B cell (primary cell): ENCODE measurements at regions not wholly inside any gene's neighbourhood (a gene's known extent, or its start where the extent isn't known, plus 50 kb on each side); places are given as distances from the start of the nearest gene placed in this dataset.

ENCODE experiments used
- ATAC-seq: fragments of 200-7000 bp; cut with Tn5 transposase; one replicate; pipeline ENCODE4 v1.10.0; 2021; ENCODE audit warnings: low read depth, mild to moderate bottlenecking, moderate number of reproducible peaks, moderate library complexity
- CTCF ChIA-PET: fragments of 350-600 bp; sonication (Branson Sonifier 250); formaldehyde crosslinking; loops from one replicate; lab custom pipeline; 2021; ENCODE audit warnings: antibody characterized with exemption, inconsistent platforms; lab: Charles Lee
- POLR2A ChIA-PET: fragments of 350-600 bp; sonication (Branson Sonifier 250); formaldehyde crosslinking; loops from one replicate; lab custom pipeline; 2021; ENCODE audit warnings: antibody characterized with exemption; lab: Charles Lee
- DNase-seq: peaks from one replicate; pipeline ENCODE4 v3.0.0; 2013
- H2AFZ ChIP-seq: 2 replicates; pipeline ENCODE4 v1.6.1; 2012; ENCODE audit warnings: mild to moderate bottlenecking, low read depth, low read length; ENCODE audit not compliant: insufficient read depth, poor library complexity, severe bottlenecking
- H3K27ac ChIP-seq, 2 donors: 1 replicate in 1 of 2; 2 replicates in 1 of 2; pipeline ENCODE4 v1.5.1; 2012 to 2013; ENCODE audit warnings: low read length in 2 of 2, mild to moderate bottlenecking in 2 of 2, moderate library complexity in 1 of 2
- H3K27me3 ChIP-seq, 4 experiments: fragments of 200-600 bp in 1 of 4; sonication (generic) in 1 of 4; replicated peaks in 1 of 4; 1 replicate in 2 of 4; 2 replicates in 2 of 4; pipeline versions ENCODE4 v1.6.1 to v1.7.0; 2013 to 2016; ENCODE audit warnings: low read length in 3 of 4, mild to moderate bottlenecking in 2 of 4, mixed read lengths in 1 of 4, moderate library complexity in 1 of 4; ENCODE audit not compliant: insufficient read depth in 4 of 4, control insufficient read depth in 3 of 4; ENCODE audit errors: control extremely low read depth in 1 of 4
- H3K36me3 ChIP-seq, 2 experiments: replicated peaks in 1 of 2; 1 replicate in 1 of 2; 2 replicates in 1 of 2; pipeline versions ENCODE4 v1.6.1 to v1.7.1; 2013; ENCODE audit warnings: low read length in 1 of 2; ENCODE audit not compliant: insufficient read depth in 2 of 2, control insufficient read depth in 1 of 2; ENCODE audit errors: control extremely low read depth in 1 of 2, extremely low read depth in 1 of 2
- H3K4me1 ChIP-seq, 2 donors: fragments of 200-600 bp in 1 of 2; sonication (generic) in 1 of 2; 1 replicate in 1 of 2; 2 replicates in 1 of 2; pipeline versions ENCODE4 v1.5.1 to v1.6.1; 2013 to 2017; ENCODE audit warnings: low read length in 2 of 2; ENCODE audit not compliant: control insufficient read depth in 2 of 2, insufficient read depth in 2 of 2
- H3K4me2 ChIP-seq: replicated peaks from 2 replicates; pipeline ENCODE3; 2012; ENCODE audit warnings: mild to moderate bottlenecking, low read depth, low read length; ENCODE audit not compliant: poor library complexity, severe bottlenecking
- H3K4me3 ChIP-seq, 5 experiments: fragments of 200-600 bp in 1 of 5; sonication (generic) in 1 of 5; 1 replicate in 3 of 5; 2 replicates in 2 of 5; pipeline versions ENCODE4 v1.5.1 to v1.7.0; 2011 to 2016; ENCODE audit warnings: low read length in 4 of 5, mild to moderate bottlenecking in 4 of 5, low read depth in 2 of 5, control low read depth in 1 of 5, moderate library complexity in 1 of 5; ENCODE audit not compliant: insufficient read depth in 1 of 5; ENCODE audit errors: control extremely low read depth in 1 of 5, extremely low read depth in 1 of 5
- H3K79me2 ChIP-seq: fragments of 200-600 bp; sonication (generic); one replicate; pipeline ENCODE4 v1.6.0; 2016; ENCODE audit warnings: low read length; ENCODE audit not compliant: control insufficient read depth, insufficient read depth
- H3K9ac ChIP-seq: fragments of 200-600 bp; sonication (generic); 2 replicates; pipeline ENCODE4 v1.6.1; 2017; ENCODE audit warnings: mild to moderate bottlenecking, low read length, moderate library complexity
- H3K9me3 ChIP-seq, 3 donors: one replicate each; pipeline versions ENCODE4 v1.6.1 to v1.7.1; 2013; ENCODE audit warnings: low read length in 2 of 3; ENCODE audit not compliant: control insufficient read depth in 2 of 3, insufficient read depth in 1 of 3; ENCODE audit errors: control extremely low read depth in 1 of 3
- H4K20me1 ChIP-seq: 2 replicates; pipeline ENCODE4 v1.6.0; 2012; ENCODE audit warnings: mild to moderate bottlenecking, low read length; ENCODE audit not compliant: insufficient read depth, control insufficient read depth, poor library complexity, severe bottlenecking
- H3K27ac Mint-ChIP-seq: one replicate; pipeline ENCODE4 v1.8.0; 2021; ENCODE audit warnings: mixed read lengths
- H3K27me3 Mint-ChIP-seq: one replicate; pipeline ENCODE4 v1.8.0; 2021; ENCODE audit warnings: mixed read lengths
- H3K4me1 Mint-ChIP-seq: one replicate; pipeline ENCODE4 v1.8.0; 2021; ENCODE audit warnings: mixed read lengths
- H3K4me3 Mint-ChIP-seq: one replicate; pipeline ENCODE4 v1.8.0; 2021; ENCODE audit warnings: mixed read lengths
- H3K9me3 Mint-ChIP-seq: one replicate; pipeline ENCODE4 v1.8.0; 2022; ENCODE audit warnings: mixed read lengths; ENCODE audit not compliant: insufficient read depth
- CTCF ChIP-seq: fragments of 200-600 bp; IDR thresholded peaks from one replicate; pipeline ENCODE4 v1.8.0; 2022; ENCODE audit warnings: antibody characterized with exemption, mild to moderate bottlenecking
- EZH2 ChIP-seq: IDR thresholded peaks from 2 replicates; pipeline ENCODE4 v1.6.1; 2012; ENCODE audit warnings: borderline replicate concordance, low read depth, mild to moderate bottlenecking, moderate library complexity, low read length; ENCODE audit not compliant: insufficient read depth, poor library complexity, severe bottlenecking
- WGBS: methylation state at CpG from one replicate; pipeline ENCODE4 v1.1.5; 2013; ENCODE audit warnings: missing lambda C conversion rate; ENCODE audit not compliant: insufficient coverage; 5-methylcytosine and 5-hydroxymethylcytosine counted together
- intact Hi-C: fragments of 100-400 bp; cut with micrococcal nuclease; formaldehyde crosslinking; loops from one replicate; pipeline ENCODE4 v1.10.0; 2022

- Mint-ChIP-seq H3K27me3 (no peaks in the 10 kb centered on the region), H3K27ac (no peak overlapping the region), H3K4me1 (no peaks in the 10 kb centered on the region), H3K4me3 (no peak overlapping the region), H3K9me3 (no peaks in the 10 kb centered on the region)
- intact Hi-C loops = no loop called here
- no peak overlapping the region for H3K9ac ChIP-seq
- POLR2A ChIA-PET = no interaction called here
- H3K4me3 ChIP-seq = no peak overlapping the region
- TF ChIP-seq CTCF (no peak), EZH2 (no peak)
- 90% methylated on average over 3 of the region's 9 CpGs for WGBS
- no peaks in the 10 kb centered on the region for H4K20me1 ChIP-seq
- ATAC-seq (no peak), DNase-seq (no peak)
- no peaks in the 10 kb centered on the region for H3K27me3 ChIP-seq
- no peaks in the 10 kb centered on the region for H3K9me3 ChIP-seq
- H3K27ac ChIP-seq = no peak overlapping the region
- no peak overlapping the region for H3K4me2 ChIP-seq
- H2AFZ ChIP-seq = no peak overlapping the region
- H3K36me3 ChIP-seq = no peaks in the 10 kb centered on the region
- H3K79me2 ChIP-seq = no peaks in the 10 kb centered on the region
- CTCF ChIA-PET = no interaction called here
- H3K4me1 ChIP-seq = no peaks in the 10 kb centered on the region
Measured at GRCh38 chr1:216919060-216919970, 196.1 kb upstream of the ESRRG start.

- H4K20me1 ChIP-seq = no peaks in the 10 kb centered on the region
- no peak overlapping the region for H3K4me2 ChIP-seq
- H3K27ac Mint-ChIP-seq = no peak overlapping the region
- no peak overlapping the region for H3K27ac ChIP-seq
- H3K4me1 ChIP-seq = no peaks in the 10 kb centered on the region
- H3K9me3 ChIP-seq = no peaks in the 10 kb centered on the region
- H2AFZ ChIP-seq = no peak overlapping the region
- H3K4me3 Mint-ChIP-seq = no peak overlapping the region
- no peaks in the 10 kb centered on the region for H3K27me3 ChIP-seq
- 86% methylated on average over 5 of the region's 6 CpGs for WGBS
- no peaks in the 10 kb centered on the region for H3K36me3 ChIP-seq
- POLR2A ChIA-PET = no interaction called here
- CTCF ChIA-PET = no interaction called here
- H3K9ac ChIP-seq = no peak overlapping the region
- H3K4me1 Mint-ChIP-seq = no peaks in the 10 kb centered on the region
- TF ChIP-seq EZH2 = no peak
- no peak for TF ChIP-seq CTCF
- DNase-seq (no peak), ATAC-seq (no peak)
- H3K27me3 Mint-ChIP-seq = no peaks in the 10 kb centered on the region
- H3K9me3 Mint-ChIP-seq = no peaks in the 10 kb centered on the region
- H3K79me2 ChIP-seq = no peaks in the 10 kb centered on the region
- intact Hi-C loops = no loop called here
- no peak overlapping the region for H3K4me3 ChIP-seq
Measured at GRCh38 chr1:216916890-216917438, 193.7 kb upstream of the ESRRG start.
